ENCODE measurements at regions not wholly inside any gene's neighbourhood (a gene's known extent, or its start where the extent isn't known, plus 50 kb on each side); places are given as distances from the start of the nearest gene placed in this dataset.
"Not testable (repeated sequence)": the region's sequence is repeated elsewhere in the genome, so short reads cannot be mapped to it uniquely, and the experiment has no call there.

DNA sequence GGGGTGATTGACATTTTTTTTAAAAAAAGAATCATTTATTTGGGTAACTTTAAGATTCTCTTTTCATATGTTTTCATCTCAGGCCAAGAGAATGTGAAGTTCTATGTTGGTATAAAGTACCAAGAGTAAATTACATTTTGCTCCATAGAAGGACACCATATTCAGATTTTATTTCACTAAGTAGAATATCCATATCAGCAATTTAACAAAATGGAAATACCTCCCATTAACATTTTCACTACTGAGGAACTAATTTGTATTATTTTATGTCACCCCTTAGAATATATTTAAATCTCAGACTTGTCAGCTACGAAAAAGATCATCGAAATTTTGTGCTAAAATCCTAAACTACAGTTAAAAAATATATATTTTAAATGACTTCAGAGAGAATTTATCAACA lies 274.3 kb downstream of the SEMA3D start:
- Mint-ChIP-seq H3K4me3 (no peak overlapping the region), H3K27ac (no peak overlapping the region), H3K36me3 (ENCODE audit: low read depth) (no peaks in the 10 kb centered on the region), H3K9me3 (no peaks in the 10 kb centered on the region), H3K27me3 (ENCODE audit: insufficient read depth) (no peaks in the 10 kb centered on the region), H3K4me1 (ENCODE audit: low read depth) (peaks cover 22% of the 10 kb centered on the region)
- TF ChIP-seq CTCF (IDR thresholded peaks at IDR 0.05) = no peak
- DNase-seq = no peak

DNA sequence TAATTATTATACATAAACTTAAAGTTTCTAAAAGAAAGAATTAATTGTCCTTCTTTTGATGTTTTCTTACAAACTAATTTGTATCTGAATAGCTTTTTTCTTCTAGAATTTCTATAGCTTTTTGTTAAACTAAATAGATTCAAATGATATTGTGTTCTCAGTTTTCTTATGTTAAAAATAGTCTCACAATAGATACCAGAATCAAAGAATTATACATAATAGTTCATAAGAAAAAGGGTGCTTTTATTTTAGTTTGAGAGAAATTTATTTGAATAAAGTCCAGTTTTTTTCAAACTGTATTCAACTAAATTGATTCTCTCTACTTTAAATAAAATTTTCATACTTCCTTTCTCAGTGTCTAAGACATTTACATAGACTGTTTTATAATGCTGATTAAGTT lies 274.8 kb downstream of the SEMA3D start:
- peaks cover 22% of the 10 kb centered on the region for H3K4me1 Mint-ChIP-seq (ENCODE audit: low read depth)
- no peak for TF ChIP-seq CTCF (IDR thresholded peaks at IDR 0.05)

GRCh38 chr7:84911077-84911476 lies 275.8 kb downstream of the SEMA3D start:
- H3K4me1 Mint-ChIP-seq (ENCODE audit: low read depth) = peaks cover 22% of the 10 kb centered on the region
- DNase-seq = no peak

More for the DNA sequence above, 274.8 kb downstream of the SEMA3D start:
- H3K4me3 Mint-ChIP-seq = no peak overlapping the region
- DNase-seq = no peak
- no peaks in the 10 kb centered on the region for H3K27me3 Mint-ChIP-seq (ENCODE audit: insufficient read depth)
- no peak overlapping the region for H3K27ac Mint-ChIP-seq
- no peaks in the 10 kb centered on the region for H3K36me3 Mint-ChIP-seq (ENCODE audit: low read depth)
- H3K9me3 Mint-ChIP-seq = no peaks in the 10 kb centered on the region

GRCh38 chr7:84910322-84910721 lies 276.5 kb downstream of the SEMA3D start:
- not testable (repeated sequence) for H3K36me3 Mint-ChIP-seq (ENCODE audit: low read depth); H3K27ac Mint-ChIP-seq; DNase-seq; H3K9me3 Mint-ChIP-seq; H3K27me3 Mint-ChIP-seq (ENCODE audit: insufficient read depth); H3K4me3 Mint-ChIP-seq
- H3K4me1 Mint-ChIP-seq (ENCODE audit: low read depth) = peaks cover 22% of the 10 kb centered on the region

More at GRCh38 chr7:84911077-84911476, 275.8 kb downstream of the SEMA3D start:
- H3K4me3 Mint-ChIP-seq = no peak overlapping the region
- TF ChIP-seq CTCF (IDR thresholded peaks at IDR 0.05) = no peak
- H3K9me3 Mint-ChIP-seq = no peaks in the 10 kb centered on the region
- no peaks in the 10 kb centered on the region for H3K27me3 Mint-ChIP-seq (ENCODE audit: insufficient read depth)
- H3K36me3 Mint-ChIP-seq (ENCODE audit: low read depth) = no peaks in the 10 kb centered on the region
- no peak overlapping the region for H3K27ac Mint-ChIP-seq

DNA sequence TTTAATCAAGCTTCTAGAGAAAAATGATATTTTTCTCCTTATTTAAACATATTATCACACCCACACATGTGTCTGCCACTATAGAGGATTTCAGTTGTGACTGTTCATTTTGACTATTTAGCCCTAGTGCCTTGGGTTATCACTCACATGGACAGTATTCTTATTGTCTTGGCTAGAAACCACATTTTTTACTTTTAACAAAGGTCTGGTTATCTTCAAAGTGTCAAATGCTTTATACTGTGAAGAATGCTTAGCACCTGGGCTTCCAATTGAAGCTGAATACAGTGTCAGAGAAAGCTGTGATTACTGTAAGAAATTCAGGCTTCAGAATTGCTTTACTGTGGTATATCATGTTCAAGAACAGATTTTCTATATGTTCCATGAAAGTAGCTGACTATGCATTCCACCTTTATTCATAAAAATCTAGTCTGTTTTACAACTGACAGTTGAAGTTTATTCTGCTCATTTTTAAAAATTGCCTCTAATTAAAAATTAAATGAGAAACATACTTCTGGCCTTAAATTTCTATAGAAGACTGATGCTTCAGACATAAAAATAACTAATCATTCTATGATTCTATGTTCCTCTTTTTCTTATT lies 278.6 kb downstream of the SEMA3D start:
- no peaks in the 10 kb centered on the region for H3K9me3 Mint-ChIP-seq
- no peaks in the 10 kb centered on the region for H3K27me3 Mint-ChIP-seq (ENCODE audit: insufficient read depth)
- no peak for DNase-seq
- no peak overlapping the region for H3K4me3 Mint-ChIP-seq
- TF ChIP-seq CTCF (IDR thresholded peaks at IDR 0.05) = no peak
- H3K36me3 Mint-ChIP-seq (ENCODE audit: low read depth) = no peaks in the 10 kb centered on the region
- peaks cover 17% of the 10 kb centered on the region for H3K4me1 Mint-ChIP-seq (ENCODE audit: low read depth)
- H3K27ac Mint-ChIP-seq = no peak overlapping the region

- Mint-ChIP-seq H3K36me3 (ENCODE audit: low read depth) (no peaks in the 10 kb centered on the region), H3K4me1 (ENCODE audit: low read depth) (peaks cover 13% of the 10 kb centered on the region), H3K27ac (no peak overlapping the region), H3K27me3 (ENCODE audit: insufficient read depth) (no peaks in the 10 kb centered on the region), H3K9me3 (no peaks in the 10 kb centered on the region), H3K4me3 (no peak overlapping the region)
- no peak for DNase-seq
- no peak for TF ChIP-seq CTCF (IDR thresholded peaks at IDR 0.05)
These were observed 280.0 kb downstream of the SEMA3D start for GRCh38 chr7:84906889-84907288.

All from HFFc6 (cell line).